SJCRH30 (cell line): ENCODE measurements at regions not wholly inside any gene's neighbourhood (a gene's known extent, or its start where the extent isn't known, plus 50 kb on each side); places are given as distances from the start of the nearest gene placed in this dataset.
A peak's percentile ranks its signal among the peaks of the same experiment; 100 is the strongest.

Experiments
- DNase-seq, 2 experiments: peaks; one replicate each; pipeline ENCODE4 v3.0.0-alpha.2; 2015 to 2020
- H3K27ac ChIP-seq: fragments of 250-450 bp; sonication (Bioruptor Pico); 2 replicates; pipeline ENCODE4 v1.5.1; 2020; ENCODE audit warnings: mild to moderate bottlenecking, moderate library complexity
- H3K27me3 ChIP-seq: fragments of 250-450 bp; sonication (Bioruptor Pico); 2 replicates; pipeline ENCODE4 v1.5.1; 2020; ENCODE audit warnings: mild to moderate bottlenecking, moderate library complexity
- H3K36me3 ChIP-seq: fragments of 250-450 bp; sonication (Bioruptor Pico); 2 replicates; pipeline ENCODE4 v1.5.1; 2020; ENCODE audit warnings: mild to moderate bottlenecking, moderate library complexity
- H3K4me1 ChIP-seq: fragments of 250-450 bp; sonication (Bioruptor Pico); 2 replicates; pipeline ENCODE4 v1.5.1; 2020; ENCODE audit warnings: mild to moderate bottlenecking, moderate library complexity
- H3K4me3 ChIP-seq: fragments of 250-450 bp; sonication (Bioruptor Pico); 2 replicates; pipeline ENCODE4 v1.5.1; 2020; ENCODE audit warnings: mild to moderate bottlenecking, moderate library complexity
- H3K9me3 ChIP-seq: fragments of 250-450 bp; sonication (Bioruptor Pico); replicated peaks from 2 replicates; pipeline ENCODE4 v1.5.1; 2020; ENCODE audit warnings: mild to moderate bottlenecking, moderate library complexity

DNA sequence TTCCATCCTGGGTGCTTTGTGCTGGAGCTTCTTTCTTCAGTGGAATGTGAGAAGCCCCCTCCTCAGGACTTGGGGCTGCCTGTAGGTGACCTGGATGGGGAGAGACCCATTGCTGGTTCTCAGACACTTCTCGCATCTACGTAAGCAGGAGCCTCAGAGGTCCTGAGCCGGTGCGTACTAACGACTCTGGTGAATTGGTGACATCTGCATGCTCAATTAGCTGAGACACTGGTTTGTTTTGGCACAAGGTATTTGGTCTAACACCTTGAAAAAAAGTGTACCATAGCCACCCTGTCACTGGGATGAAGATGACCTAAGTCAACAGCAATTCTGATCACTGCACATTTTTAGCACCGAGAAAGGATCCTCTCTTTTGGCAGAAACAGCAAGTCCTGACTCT lies 57.7 kb downstream of the LRRC30 start:
- no peaks in the 10 kb centered on the region for H3K9me3 ChIP-seq
- no peaks in the 10 kb centered on the region for H3K27me3 ChIP-seq
- no peak for DNase-seq
- no peak overlapping the region for H3K27ac ChIP-seq
- no peaks in the 10 kb centered on the region for H3K36me3 ChIP-seq
- H3K4me3 ChIP-seq, result no peak overlapping the region
- no peaks in the 10 kb centered on the region for H3K4me1 ChIP-seq

DNA sequence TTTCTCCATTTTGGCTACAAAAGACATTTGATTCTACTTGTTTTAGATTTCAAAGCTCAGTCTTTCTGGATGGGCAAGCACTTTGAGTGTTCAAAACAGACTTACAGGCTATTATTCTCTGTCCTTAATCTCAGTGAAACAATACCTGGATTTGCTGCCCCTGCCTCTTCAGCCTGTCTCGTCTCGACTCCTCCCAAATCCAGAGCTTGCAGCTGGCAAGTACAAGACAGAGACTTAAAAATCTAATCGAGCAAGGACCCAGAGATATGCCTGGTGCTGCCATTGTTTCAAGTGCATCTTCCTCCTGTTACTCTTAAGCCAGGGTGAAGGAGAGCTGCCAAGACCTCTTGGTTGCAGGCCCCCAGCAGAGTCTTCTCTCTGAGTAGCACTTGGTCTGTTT lies 59.2 kb downstream of the LRRC30 start:
- Histone ChIP-seq H3K27me3 (no peaks in the 10 kb centered on the region), H3K9me3 (no peaks in the 10 kb centered on the region), H3K4me1 (no peaks in the 10 kb centered on the region), H3K4me3 (no peak overlapping the region), H3K27ac (no peak overlapping the region), H3K36me3 (no peaks in the 10 kb centered on the region)
- no peak for DNase-seq

DNA sequence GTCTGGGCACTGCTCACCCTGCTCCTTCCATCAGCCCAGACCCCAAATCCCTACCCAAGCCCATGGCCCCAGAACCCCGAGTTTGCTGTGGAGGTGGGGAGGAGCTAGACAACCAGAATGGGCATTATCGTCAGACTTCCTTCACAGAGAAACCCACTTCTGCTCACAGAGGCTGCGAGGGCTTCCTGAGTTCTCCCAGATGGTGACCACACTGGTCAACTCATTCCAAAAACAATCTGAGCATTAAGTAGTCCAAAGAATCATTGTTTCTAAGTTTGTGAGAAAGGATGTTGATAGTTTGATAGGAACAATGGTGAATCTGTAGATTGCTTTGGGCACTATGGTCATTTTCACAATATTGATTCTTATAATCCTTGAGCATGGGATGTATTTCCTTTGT lies 60.2 kb downstream of the LRRC30 start:
- Histone ChIP-seq H3K27ac (no peak overlapping the region), H3K9me3 (no peaks in the 10 kb centered on the region), H3K36me3 (no peaks in the 10 kb centered on the region), H3K4me3 (no peak overlapping the region), H3K27me3 (no peaks in the 10 kb centered on the region), H3K4me1 (no peaks in the 10 kb centered on the region)
- DNase-seq, result no peak

DNA sequence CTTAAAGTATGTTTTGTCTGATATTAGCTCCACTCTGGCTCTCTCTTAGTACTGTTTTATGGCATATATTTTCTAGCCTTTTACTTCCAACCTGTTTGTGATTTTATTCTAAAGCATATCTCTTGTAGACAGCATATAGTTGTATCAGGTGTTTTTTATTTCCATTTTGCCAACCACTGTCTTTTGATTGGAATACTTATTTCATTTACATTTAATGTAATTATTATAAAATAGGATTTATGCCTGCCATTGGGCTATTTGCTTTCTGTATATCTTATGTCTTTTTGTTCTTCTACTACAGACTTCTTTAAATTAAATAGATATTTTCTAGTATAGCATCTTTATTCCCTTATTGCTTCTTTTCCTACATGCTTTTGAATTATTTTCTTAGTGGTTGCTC lies 67.3 kb downstream of the LRRC30 start:
- Histone ChIP-seq H3K4me3 (no peak overlapping the region), H3K27me3 (no peaks in the 10 kb centered on the region), H3K27ac (no peak overlapping the region), H3K36me3 (no peaks in the 10 kb centered on the region), H3K9me3 (no peaks in the 10 kb centered on the region), H3K4me1 (no peaks in the 10 kb centered on the region)
- no peak for DNase-seq

DNA sequence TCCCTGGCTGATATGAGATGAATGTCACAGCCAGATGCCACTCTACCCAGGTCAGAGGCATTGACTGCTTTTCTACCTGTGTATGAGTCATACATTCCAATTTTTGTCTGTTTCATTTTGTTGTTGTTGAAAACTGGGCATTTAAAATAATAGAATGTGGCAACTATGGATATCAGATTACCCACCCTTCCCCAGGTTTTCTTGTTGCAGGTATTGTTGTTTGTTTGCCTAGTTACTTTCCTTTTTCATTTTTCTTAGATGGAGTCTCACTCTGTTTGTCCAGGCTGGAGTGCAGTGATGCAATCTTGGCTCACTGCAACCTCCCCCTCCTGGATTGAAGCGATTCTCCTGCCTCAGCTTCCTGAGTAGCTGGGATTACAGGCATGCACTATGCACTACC lies 70.2 kb downstream of the LRRC30 start:
- DNase-seq, result no peak
- H3K27me3 ChIP-seq, result no peaks in the 10 kb centered on the region
- H3K9me3 ChIP-seq, result no peaks in the 10 kb centered on the region
- H3K4me1 ChIP-seq, result no peaks in the 10 kb centered on the region
- H3K4me3 ChIP-seq, result no peak overlapping the region
- no peaks in the 10 kb centered on the region for H3K36me3 ChIP-seq
- H3K27ac ChIP-seq, result no peak overlapping the region

DNA sequence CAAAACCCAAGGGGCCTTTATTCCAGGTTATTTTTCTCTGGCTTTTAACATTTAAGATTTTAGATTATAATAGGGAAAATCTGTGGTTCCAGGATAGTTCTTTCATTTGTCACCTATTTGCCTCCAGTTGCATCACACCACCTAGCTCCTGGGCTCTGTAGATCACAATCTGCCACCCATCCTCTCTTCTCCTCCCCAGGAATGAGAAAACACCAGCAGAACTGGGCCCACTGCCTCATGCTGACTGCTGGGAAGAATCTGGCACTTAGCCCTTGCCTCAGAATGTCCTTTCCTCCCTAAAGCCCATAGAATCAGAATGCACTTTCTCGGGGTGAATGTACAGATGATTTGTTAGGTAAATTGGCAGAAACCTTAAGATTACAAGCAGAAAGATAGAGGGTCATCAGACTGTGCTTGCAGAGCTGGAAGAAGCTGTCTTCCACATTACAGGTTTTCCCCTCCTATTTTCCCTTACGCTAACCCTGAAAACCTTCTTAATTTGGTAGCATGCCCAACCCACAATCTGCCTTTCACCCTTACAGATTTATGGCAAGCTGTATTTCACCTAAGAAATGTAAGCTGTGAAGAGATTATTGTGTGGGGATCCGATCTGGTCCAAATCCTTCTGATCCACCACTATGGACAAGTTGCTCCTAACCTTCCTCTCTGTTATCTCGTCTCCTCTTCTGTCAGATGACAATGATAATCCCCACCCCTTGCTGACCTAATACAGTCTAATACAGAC lies 72.6 kb downstream of the LRRC30 start:
- H3K4me1 ChIP-seq, result no peaks in the 10 kb centered on the region
- no peak overlapping the region for H3K4me3 ChIP-seq
- no peaks in the 10 kb centered on the region for H3K9me3 ChIP-seq
- H3K36me3 ChIP-seq, result no peaks in the 10 kb centered on the region
- no peaks in the 10 kb centered on the region for H3K27me3 ChIP-seq
- no peak for DNase-seq
- no peak overlapping the region for H3K27ac ChIP-seq

DNA sequence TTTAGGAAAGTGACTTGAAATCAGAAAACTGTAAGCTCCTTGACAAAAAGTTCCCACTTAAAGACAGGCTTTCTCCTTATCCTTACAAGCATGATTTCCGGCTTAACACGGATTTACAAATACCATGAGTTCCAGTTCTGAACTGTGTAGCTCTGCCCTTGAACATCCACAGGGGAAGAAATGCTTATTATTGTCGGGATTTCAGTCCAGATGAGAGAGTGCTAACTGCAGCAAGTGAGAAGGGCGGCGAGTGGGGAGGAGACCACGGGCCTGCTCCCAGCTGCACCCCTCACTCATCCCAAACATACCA lies 73.1 kb downstream of the LRRC30 start:
- peak; percentile 2 to 32 for DNase-seq
- Histone ChIP-seq H3K9me3 (no peaks in the 10 kb centered on the region), H3K27me3 (no peaks in the 10 kb centered on the region), H3K27ac (no peak overlapping the region), H3K4me3 (no peak overlapping the region), H3K4me1 (no peaks in the 10 kb centered on the region), H3K36me3 (no peaks in the 10 kb centered on the region)

DNA sequence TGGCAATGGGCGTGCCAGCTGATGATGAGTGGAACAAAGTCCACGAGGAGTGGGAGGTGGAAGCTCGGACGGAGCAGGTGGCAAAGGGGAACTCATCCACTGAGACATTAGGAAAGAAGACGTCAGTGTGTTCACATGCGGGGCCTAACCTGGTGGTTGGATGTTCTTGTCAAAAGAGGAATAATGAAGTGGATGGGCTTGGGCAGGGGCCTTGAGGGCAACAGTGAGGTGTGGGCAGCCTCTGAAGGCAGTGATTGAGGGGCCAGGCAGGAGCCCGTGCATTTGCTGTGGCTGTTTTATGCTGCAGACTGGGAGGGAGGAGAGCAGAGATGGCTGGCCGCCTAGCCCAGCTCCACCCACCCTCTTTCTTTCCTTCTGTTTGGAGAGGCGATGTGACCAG lies 74.5 kb downstream of the LRRC30 start:
- DNase-seq, result no peak
- no peaks in the 10 kb centered on the region for H3K27me3 ChIP-seq
- H3K4me1 ChIP-seq, result no peaks in the 10 kb centered on the region

DNA sequence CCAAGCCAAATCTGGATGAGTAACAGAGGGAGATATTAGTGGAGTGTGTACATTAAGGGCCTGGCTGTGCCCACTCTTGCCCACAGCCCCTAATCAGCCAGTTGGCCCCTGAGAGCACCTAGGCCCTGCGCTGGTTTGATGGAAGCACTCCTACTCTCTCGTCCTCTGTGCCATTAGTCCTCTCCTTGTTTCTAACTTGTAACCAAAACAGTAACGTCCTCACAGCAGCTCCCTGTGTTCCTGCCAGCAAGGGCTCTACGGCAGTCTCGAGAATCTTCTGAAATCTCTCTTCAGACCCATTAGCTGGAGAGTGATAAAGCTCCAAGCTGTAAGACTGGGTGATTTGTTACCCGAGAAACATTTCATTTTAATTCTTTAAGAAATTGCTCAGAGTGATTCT lies 76.1 kb downstream of the LRRC30 start:
- H3K9me3 ChIP-seq, result no peaks in the 10 kb centered on the region
- no peak for DNase-seq
- H3K27ac ChIP-seq, result no peak overlapping the region
- no peaks in the 10 kb centered on the region for H3K4me1 ChIP-seq
- no peaks in the 10 kb centered on the region for H3K27me3 ChIP-seq
- H3K36me3 ChIP-seq, result no peaks in the 10 kb centered on the region
- no peak overlapping the region for H3K4me3 ChIP-seq

More for the DNA sequence above, 74.5 kb downstream of the LRRC30 start:
- Histone ChIP-seq H3K4me3 (no peak overlapping the region), H3K27ac (no peak overlapping the region), H3K9me3 (no peaks in the 10 kb centered on the region), H3K36me3 (no peaks in the 10 kb centered on the region)

DNA sequence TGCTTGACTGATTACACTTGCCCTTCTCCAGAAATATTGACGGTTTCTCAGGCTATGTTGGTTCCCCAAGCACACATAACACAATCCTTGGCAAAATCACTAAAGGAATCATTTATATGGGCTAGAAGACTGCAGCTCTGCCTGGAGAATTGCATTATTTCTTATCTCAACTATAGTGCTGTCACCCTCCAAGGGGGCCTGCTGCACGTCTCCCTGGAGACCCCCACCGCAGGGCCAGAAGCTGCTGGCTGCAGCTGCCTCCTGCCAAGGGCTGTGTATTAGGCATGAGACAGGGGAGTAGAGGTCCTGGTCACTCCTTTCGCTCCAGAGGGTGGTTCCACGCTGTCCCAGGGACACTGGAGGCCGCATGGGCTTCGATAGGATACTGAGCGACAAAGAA lies 76.6 kb downstream of the LRRC30 start:
- no peaks in the 10 kb centered on the region for H3K27me3 ChIP-seq
- H3K4me3 ChIP-seq, result no peak overlapping the region
- no peak for DNase-seq
- H3K4me1 ChIP-seq, result no peaks in the 10 kb centered on the region
- H3K27ac ChIP-seq, result no peak overlapping the region
- H3K36me3 ChIP-seq, result no peaks in the 10 kb centered on the region
- H3K9me3 ChIP-seq, result no peaks in the 10 kb centered on the region

DNA sequence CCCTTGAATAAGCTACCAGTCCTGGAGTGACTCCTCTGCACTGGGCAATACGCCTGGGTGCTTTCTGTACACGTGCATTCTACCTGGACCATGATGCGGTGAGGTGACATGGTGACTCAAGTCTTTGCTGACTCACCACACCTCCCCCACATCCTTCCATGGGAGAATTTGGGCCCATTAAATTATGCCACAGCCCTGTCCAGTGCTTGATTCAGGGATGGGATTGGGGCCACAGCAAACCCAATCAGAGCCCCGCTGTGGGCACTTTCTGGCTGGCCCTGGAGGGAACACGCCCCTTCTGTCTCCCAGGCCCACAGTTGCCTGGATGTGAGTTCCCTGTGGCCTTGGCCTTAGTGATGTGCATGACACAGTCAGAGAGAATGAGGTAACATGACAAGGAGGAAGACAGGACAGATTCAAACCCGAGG lies 86.9 kb downstream of the LRRC30 start:
- no peak for DNase-seq

DNA sequence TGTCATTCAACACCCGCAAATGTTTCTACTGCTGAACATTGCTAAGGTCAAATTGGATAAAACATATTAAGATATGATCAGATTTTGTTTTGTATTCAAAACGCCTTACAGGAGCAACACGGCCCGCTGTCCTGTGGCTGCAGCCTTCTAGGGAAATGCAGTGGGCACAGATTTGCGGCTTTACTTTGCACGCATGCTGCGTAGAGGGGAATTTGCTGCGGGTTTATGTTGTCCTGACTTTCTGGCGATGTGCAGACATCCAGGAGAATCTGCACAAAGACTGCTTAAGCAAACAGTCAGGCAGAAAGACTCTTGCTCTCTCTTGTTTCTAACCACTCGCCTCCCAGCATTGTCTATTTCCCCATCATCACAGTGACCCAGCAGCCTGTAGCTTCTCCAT lies 88.3 kb downstream of the LRRC30 start:
- no peaks in the 10 kb centered on the region for H3K4me1 ChIP-seq
- no peaks in the 10 kb centered on the region for H3K36me3 ChIP-seq
- H3K4me3 ChIP-seq, result no peak overlapping the region
- no peak overlapping the region for H3K27ac ChIP-seq
- H3K27me3 ChIP-seq, result no peaks in the 10 kb centered on the region
- no peaks in the 10 kb centered on the region for H3K9me3 ChIP-seq
- no peak for DNase-seq

More for the DNA sequence above, 86.9 kb downstream of the LRRC30 start:
- H3K36me3 ChIP-seq, result no peaks in the 10 kb centered on the region
- H3K27ac ChIP-seq, result no peak overlapping the region
- H3K4me1 ChIP-seq, result no peaks in the 10 kb centered on the region
- H3K27me3 ChIP-seq, result no peaks in the 10 kb centered on the region
- no peaks in the 10 kb centered on the region for H3K9me3 ChIP-seq
- no peak overlapping the region for H3K4me3 ChIP-seq

DNA sequence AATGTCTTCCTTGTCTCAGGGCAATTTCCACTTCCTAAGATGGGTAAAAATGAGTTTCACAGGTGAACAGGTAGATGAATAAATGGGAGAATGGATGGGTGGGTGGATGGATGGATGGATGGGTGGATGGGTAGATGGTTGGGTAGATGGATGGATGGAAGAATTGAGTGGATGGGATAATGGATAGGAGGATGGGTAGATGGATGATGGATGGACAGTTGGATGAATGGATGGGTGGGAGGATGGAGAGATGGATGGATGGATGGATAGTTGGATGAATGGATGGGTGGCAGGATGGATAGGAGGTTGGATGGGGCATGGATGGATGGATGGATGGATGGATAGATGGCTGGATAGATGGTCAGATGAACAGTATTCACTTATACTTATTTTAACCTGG lies 90.9 kb downstream of the LRRC30 start:
- Histone ChIP-seq H3K9me3 (no peaks in the 10 kb centered on the region), H3K27me3 (no peaks in the 10 kb centered on the region), H3K4me3 (no peak overlapping the region), H3K27ac (no peak overlapping the region), H3K4me1 (no peaks in the 10 kb centered on the region), H3K36me3 (no peaks in the 10 kb centered on the region)
- no peak for DNase-seq

DNA sequence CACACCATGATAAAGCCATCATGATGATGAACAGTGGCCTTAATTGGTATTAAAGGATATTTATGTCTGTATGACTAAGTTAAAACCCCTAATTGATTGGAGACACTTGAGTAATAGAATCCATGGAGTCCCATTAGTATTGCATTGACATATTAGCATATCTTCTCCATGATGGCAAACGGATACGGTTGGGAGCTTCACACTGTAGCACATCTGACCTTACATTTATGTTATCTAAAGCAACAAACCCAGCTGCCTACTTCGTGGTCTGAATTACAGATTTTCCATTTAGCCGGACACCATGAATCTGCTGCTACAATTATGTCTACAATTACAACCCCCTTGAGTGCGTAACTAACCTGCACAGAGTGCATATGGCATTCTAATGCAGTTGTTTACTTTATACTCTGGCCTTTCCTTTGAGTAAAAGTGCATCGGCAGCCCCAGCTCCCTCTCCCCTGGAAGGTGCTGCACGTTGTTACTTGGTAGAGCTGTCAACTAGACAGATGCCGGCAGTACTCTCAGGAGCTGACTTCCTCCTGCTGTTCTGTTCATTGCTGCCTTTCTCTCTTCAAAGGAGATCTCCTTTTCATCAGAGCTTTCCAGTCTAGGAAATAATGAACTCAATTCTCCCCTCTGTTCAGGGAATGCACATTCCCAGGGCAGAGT lies 92.1 kb downstream of the LRRC30 start:
- no peak for DNase-seq
- Histone ChIP-seq H3K4me1 (no peaks in the 10 kb centered on the region), H3K27me3 (no peaks in the 10 kb centered on the region), H3K36me3 (no peaks in the 10 kb centered on the region), H3K4me3 (no peak overlapping the region), H3K9me3 (no peaks in the 10 kb centered on the region), H3K27ac (no peak overlapping the region)

DNA sequence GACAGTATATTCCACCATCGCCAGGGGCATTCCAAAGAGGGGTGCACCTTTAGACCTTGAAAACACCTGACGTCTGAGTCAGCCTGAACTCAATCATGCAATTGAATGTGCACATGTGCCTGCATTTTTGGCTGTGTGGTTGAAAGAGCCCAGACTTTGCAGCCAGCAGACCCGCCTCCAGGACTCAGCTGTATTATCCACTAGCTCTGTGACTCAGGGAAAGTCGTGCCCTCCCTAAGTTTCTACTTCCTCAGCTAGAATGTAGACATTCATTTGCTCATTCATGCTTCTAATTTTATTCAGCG lies 94.2 kb downstream of the LRRC30 start:
- no peaks in the 10 kb centered on the region for H3K4me1 ChIP-seq

DNA sequence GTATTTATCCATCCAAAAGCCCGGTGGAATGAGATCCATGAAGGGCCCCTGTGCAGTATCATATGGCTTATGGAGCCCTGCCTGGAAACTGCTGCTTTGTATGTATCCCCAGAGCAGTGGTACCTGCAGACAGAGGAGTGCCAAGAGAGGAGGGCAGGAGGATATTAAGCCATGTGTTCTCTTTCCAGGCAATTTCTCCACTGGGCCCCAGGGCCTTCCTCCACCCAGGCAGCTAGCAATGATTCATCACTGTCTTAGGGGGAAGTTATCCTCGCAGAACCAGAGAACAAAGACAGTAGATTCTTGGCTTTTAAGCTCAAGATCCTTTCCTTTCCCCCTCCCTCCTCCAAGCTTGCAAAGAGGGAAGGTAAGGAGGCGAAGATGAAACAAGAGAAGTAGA lies 98.1 kb downstream of the LRRC30 start:
- no peaks in the 10 kb centered on the region for H3K4me1 ChIP-seq
- DNase-seq, result no peak
- no peaks in the 10 kb centered on the region for H3K9me3 ChIP-seq
- no peaks in the 10 kb centered on the region for H3K27me3 ChIP-seq
- H3K4me3 ChIP-seq, result no peak overlapping the region
- H3K27ac ChIP-seq, result no peak overlapping the region
- H3K36me3 ChIP-seq, result no peaks in the 10 kb centered on the region

More for the DNA sequence above, 94.2 kb downstream of the LRRC30 start:
- H3K9me3 ChIP-seq, result no peaks in the 10 kb centered on the region
- H3K36me3 ChIP-seq, result no peaks in the 10 kb centered on the region
- no peak overlapping the region for H3K27ac ChIP-seq
- no peaks in the 10 kb centered on the region for H3K27me3 ChIP-seq
- no peak for DNase-seq
- H3K4me3 ChIP-seq, result no peak overlapping the region
